ENCODE measurements at regions not wholly inside any gene's neighbourhood (a gene's known extent, or its start where the extent isn't known, plus 50 kb on each side); places are given as distances from the start of the nearest gene placed in this dataset.

DNA sequence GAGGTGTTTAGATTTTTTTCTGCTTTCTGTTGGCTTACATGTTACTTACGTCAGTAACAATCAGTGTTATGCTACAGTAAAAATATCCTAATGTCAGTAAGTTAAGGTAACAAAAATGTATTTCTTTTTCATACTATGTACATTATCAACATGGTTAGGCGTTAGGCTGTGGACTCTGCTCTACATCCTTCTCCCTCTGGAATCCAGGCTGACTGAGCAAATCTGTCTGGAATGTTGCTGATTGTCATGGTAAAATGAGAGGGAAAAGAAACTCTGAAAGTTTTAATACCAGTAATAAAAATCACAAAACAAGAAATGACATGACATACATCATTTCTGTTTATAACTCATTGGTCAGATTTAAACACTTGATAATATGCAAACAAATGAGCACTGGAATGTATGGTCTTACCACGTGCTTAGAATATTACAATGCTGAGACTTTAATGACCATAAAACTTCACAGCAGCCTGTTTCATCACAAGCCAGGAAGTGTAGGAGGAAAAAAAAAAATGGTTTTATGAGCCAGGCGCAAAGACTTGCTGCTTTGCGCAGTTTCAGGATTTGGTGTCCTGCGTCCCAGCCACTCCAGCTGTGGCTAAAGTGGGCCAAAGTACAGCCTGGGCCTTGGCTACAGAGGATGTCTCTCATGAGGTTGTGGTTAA, 252.4 kb downstream of the FSIP2 start:
- Histone ChIP-seq H2AFZ (ENCODE audit: low read length) (no peak overlapping the region), H3K9me3 (ENCODE audit: insufficient read depth, low read depth, low read length) (no peaks in the 10 kb centered on the region), H3K79me2 (ENCODE audit: insufficient read depth, low read length) (no peaks in the 10 kb centered on the region), H3K4me2 (ENCODE audit: low read depth, low read length, poor library complexity, severe bottlenecking) (no peak overlapping the region), H3K9ac (ENCODE audit: low read depth, low read length, poor library complexity, severe bottlenecking) (no peak overlapping the region), H3K9me2 (replicated peaks; ENCODE audit: low read depth, low read length) (no peaks in the 10 kb centered on the region), H3K4me3 (ENCODE audit: low read length, poor library complexity, severe bottlenecking) (no peak overlapping the region), H3K4me1 (ENCODE audit: insufficient read depth, low read length, poor library complexity, severe bottlenecking) (no peaks in the 10 kb centered on the region), H3F3A (ENCODE audit: low read depth) (no peaks in the 10 kb centered on the region), H3K36me3 (ENCODE audit: insufficient read depth, low read length) (no peaks in the 10 kb centered on the region), H3K27me3 (ENCODE audit: insufficient read depth, low read length, poor library complexity, severe bottlenecking) (no peaks in the 10 kb centered on the region), H4K20me1 (ENCODE audit: insufficient read depth, low read length, poor library complexity, severe bottlenecking) (no peaks in the 10 kb centered on the region)
- no peak for TF ChIP-seq EZH2phosphoT487 (IDR thresholded peaks at IDR 0.05; ENCODE audit: borderline replicate concordance)
- TF ChIP-seq, protein P1, sequence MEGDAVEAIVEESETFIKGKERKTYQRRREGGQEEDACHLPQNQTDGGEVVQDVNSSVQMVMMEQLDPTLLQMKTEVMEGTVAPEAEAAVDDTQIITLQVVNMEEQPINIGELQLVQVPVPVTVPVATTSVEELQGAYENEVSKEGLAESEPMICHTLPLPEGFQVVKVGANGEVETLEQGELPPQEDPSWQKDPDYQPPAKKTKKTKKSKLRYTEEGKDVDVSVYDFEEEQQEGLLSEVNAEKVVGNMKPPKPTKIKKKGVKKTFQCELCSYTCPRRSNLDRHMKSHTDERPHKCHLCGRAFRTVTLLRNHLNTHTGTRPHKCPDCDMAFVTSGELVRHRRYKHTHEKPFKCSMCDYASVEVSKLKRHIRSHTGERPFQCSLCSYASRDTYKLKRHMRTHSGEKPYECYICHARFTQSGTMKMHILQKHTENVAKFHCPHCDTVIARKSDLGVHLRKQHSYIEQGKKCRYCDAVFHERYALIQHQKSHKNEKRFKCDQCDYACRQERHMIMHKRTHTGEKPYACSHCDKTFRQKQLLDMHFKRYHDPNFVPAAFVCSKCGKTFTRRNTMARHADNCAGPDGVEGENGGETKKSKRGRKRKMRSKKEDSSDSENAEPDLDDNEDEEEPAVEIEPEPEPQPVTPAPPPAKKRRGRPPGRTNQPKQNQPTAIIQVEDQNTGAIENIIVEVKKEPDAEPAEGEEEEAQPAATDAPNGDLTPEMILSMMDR (conservative IDR thresholded peaks at IDR 0.05; ENCODE audit: low read length): no peak

DNA sequence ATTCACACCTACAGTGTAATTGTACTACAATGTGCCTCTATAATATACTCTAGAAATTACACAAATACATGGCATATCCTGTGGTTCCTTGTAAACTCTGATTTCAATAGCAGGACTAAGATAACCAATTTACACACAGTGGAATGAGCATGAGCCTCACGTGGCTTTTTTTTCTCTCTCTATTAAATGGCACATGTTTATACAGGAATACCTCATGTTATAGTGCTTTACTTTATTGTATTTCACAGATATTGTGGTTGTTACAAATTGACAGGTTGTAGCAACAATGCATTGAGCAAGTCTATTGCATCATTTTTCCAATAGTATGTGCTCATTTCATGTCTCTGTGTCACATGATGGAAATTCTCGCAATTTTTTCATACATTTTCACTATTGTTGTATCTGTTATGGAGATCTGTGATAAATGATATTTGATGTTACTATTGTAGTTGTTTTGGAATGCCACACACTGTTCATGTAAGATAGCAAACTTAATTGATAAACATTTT, 260.0 kb downstream of the FSIP2 start:
- Histone ChIP-seq H3K9me3 (ENCODE audit: insufficient read depth, low read depth, low read length) (no peaks in the 10 kb centered on the region), H3F3A (ENCODE audit: low read depth) (no peaks in the 10 kb centered on the region), H3K36me3 (ENCODE audit: insufficient read depth, low read length) (no peaks in the 10 kb centered on the region), H3K9ac (ENCODE audit: low read depth, low read length, poor library complexity, severe bottlenecking) (no peak overlapping the region), H2AFZ (ENCODE audit: low read length) (no peak overlapping the region), H3K27me3 (ENCODE audit: insufficient read depth, low read length, poor library complexity, severe bottlenecking) (no peaks in the 10 kb centered on the region), H3K9me2 (replicated peaks; ENCODE audit: low read depth, low read length) (no peaks in the 10 kb centered on the region), H3K79me2 (ENCODE audit: insufficient read depth, low read length) (no peaks in the 10 kb centered on the region), H3K4me2 (ENCODE audit: low read depth, low read length, poor library complexity, severe bottlenecking) (no peak overlapping the region), H3K4me1 (ENCODE audit: insufficient read depth, low read length, poor library complexity, severe bottlenecking) (no peaks in the 10 kb centered on the region), H4K20me1 (ENCODE audit: insufficient read depth, low read length, poor library complexity, severe bottlenecking) (no peaks in the 10 kb centered on the region), H3K4me3 (ENCODE audit: low read length, poor library complexity, severe bottlenecking) (no peak overlapping the region)
- TF ChIP-seq EZH2phosphoT487 (IDR thresholded peaks at IDR 0.05; ENCODE audit: borderline replicate concordance): no peak
- TF ChIP-seq, protein P1 (conservative IDR thresholded peaks at IDR 0.05; ENCODE audit: low read length): no peak

DNA sequence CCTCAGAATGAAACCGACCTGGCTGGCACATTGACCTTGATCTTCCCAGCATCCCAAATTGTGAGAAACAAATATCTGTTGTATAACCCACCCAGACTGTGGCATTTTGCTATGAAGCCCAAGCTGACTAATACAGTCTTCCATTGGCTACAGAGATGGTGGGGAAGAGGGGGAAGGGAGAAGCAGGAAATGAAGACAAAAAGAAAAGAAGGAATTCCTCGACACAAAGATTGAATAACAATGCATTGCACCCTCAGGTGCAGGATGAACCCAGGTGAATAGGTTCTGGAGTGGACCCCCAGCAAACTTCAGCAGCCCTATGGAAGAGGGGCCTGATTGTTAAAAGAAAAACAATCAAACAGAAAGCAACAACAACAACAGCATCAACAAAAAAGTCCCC, 270.7 kb downstream of the FSIP2 start:
- Histone ChIP-seq H3K9me3 (ENCODE audit: insufficient read depth, low read depth, low read length) (no peaks in the 10 kb centered on the region), H3K4me1 (ENCODE audit: insufficient read depth, low read length, poor library complexity, severe bottlenecking) (peaks cover under 1% of the 10 kb centered on the region), H2AFZ (ENCODE audit: low read length) (no peak overlapping the region), H3K4me3 (ENCODE audit: low read length, poor library complexity, severe bottlenecking) (no peak overlapping the region), H3K9me2 (replicated peaks; ENCODE audit: low read depth, low read length) (no peaks in the 10 kb centered on the region), H3K9ac (ENCODE audit: low read depth, low read length, poor library complexity, severe bottlenecking) (no peak overlapping the region), H3K79me2 (ENCODE audit: insufficient read depth, low read length) (no peaks in the 10 kb centered on the region), H3K27me3 (ENCODE audit: insufficient read depth, low read length, poor library complexity, severe bottlenecking) (no peaks in the 10 kb centered on the region), H3K36me3 (ENCODE audit: insufficient read depth, low read length) (no peaks in the 10 kb centered on the region), H4K20me1 (ENCODE audit: insufficient read depth, low read length, poor library complexity, severe bottlenecking) (no peaks in the 10 kb centered on the region), H3K4me2 (ENCODE audit: low read depth, low read length, poor library complexity, severe bottlenecking) (no peak overlapping the region), H3F3A (ENCODE audit: low read depth) (no peaks in the 10 kb centered on the region)
- TF ChIP-seq EZH2phosphoT487 (IDR thresholded peaks at IDR 0.05; ENCODE audit: borderline replicate concordance): no peak
- TF ChIP-seq, protein P1 (conservative IDR thresholded peaks at IDR 0.05; ENCODE audit: low read length): no peak

Data from Loucy (cell line).